H9 (cell line): ENCODE measurements at regions not wholly inside any gene's neighbourhood (a gene's known extent, or its start where the extent isn't known, plus 50 kb on each side); places are given as distances from the start of the nearest gene placed in this dataset.

Source experiments
- DNase-seq: peaks from one replicate; pipeline ENCODE4 v3.0.0-alpha.2; 2017
- H2AFZ ChIP-seq: one replicate; pipeline ENCODE4 v1.6.1; 2013; ENCODE audit warnings: mild to moderate bottlenecking, low read length, control low read depth, moderate library complexity
- H2AK5ac ChIP-seq: 2 replicates; pipeline ENCODE4 v1.6.1; 2013; ENCODE audit warnings: low read length, control low read depth, mixed read lengths; ENCODE audit not compliant: insufficient read length
- H2BK120ac ChIP-seq: one replicate; pipeline ENCODE4 v1.6.1; 2013; ENCODE audit warnings: low read depth, mild to moderate bottlenecking, low read length, control low read depth, inconsistent platforms; ENCODE audit not compliant: poor library complexity, severe bottlenecking
- H2BK12ac ChIP-seq: 2 replicates; pipeline ENCODE4 v1.6.1; 2013; ENCODE audit warnings: low read length, control low read depth, mixed read lengths, low read depth; ENCODE audit not compliant: insufficient read length
- H2BK15ac ChIP-seq: 2 replicates; pipeline ENCODE4 v1.6.1; 2013; ENCODE audit warnings: low read depth, low read length, control low read depth
- H2BK20ac ChIP-seq: one replicate; pipeline ENCODE4 v1.6.1; 2013; ENCODE audit warnings: low read depth, mild to moderate bottlenecking, low read length, control low read depth, inconsistent platforms; ENCODE audit not compliant: poor library complexity, severe bottlenecking
- H2BK5ac ChIP-seq: 2 replicates; pipeline ENCODE4 v1.6.1; 2013; ENCODE audit warnings: low read length, control low read depth, mixed read lengths; ENCODE audit not compliant: insufficient read length
- H3K14ac ChIP-seq: 2 replicates; pipeline ENCODE4 v1.6.1; 2013; ENCODE audit warnings: low read length, control low read depth; ENCODE audit not compliant: insufficient read depth
- H3K18ac ChIP-seq: 2 replicates; pipeline ENCODE4 v1.6.1; 2013; ENCODE audit warnings: low read depth, mild to moderate bottlenecking, mixed read lengths, low read length, control low read depth; ENCODE audit not compliant: insufficient read length
- H3K23ac ChIP-seq: 2 replicates; pipeline ENCODE4 v1.6.1; 2013; ENCODE audit warnings: low read length, control low read depth, mixed read lengths, low read depth; ENCODE audit not compliant: insufficient read length
- H3K23me2 ChIP-seq: 2 replicates; pipeline ENCODE4 v1.6.1; 2013; ENCODE audit warnings: low read depth, mild to moderate bottlenecking, mixed read lengths, low read length, control low read depth; ENCODE audit not compliant: insufficient read length, poor library complexity, severe bottlenecking
- H3K27ac ChIP-seq: 2 replicates; pipeline ENCODE4 v1.5.1; 2013; ENCODE audit warnings: low read length, control low read depth, mixed read lengths, low read depth; ENCODE audit not compliant: insufficient read length
- H3K27me3 ChIP-seq: 2 replicates; pipeline ENCODE4 v1.6.1; 2013; ENCODE audit warnings: low read length, control low read depth, inconsistent platforms; ENCODE audit not compliant: insufficient read depth
- H3K4ac ChIP-seq: 2 replicates; pipeline ENCODE4 v1.6.1; 2013; ENCODE audit warnings: low read depth, mild to moderate bottlenecking, control low read depth, inconsistent platforms, low read length, moderate library complexity
- H3K4me1 ChIP-seq: 2 replicates; pipeline ENCODE4 v1.6.1; 2013; ENCODE audit warnings: low read length, control low read depth, inconsistent platforms; ENCODE audit not compliant: insufficient read depth
- H3K4me2 ChIP-seq: 2 replicates; pipeline ENCODE4 v1.6.1; 2013; ENCODE audit warnings: low read length, control low read depth, mixed read lengths; ENCODE audit not compliant: insufficient read length, insufficient read depth
- H3K56ac ChIP-seq: 2 replicates; pipeline ENCODE4 v1.6.1; 2013; ENCODE audit warnings: low read depth, mild to moderate bottlenecking, mixed read lengths, low read length, control low read depth; ENCODE audit not compliant: insufficient read length
- H3K79me1 ChIP-seq: 2 replicates; pipeline ENCODE4 v1.6.1; 2013; ENCODE audit warnings: low read depth, mild to moderate bottlenecking, moderate library complexity, low read length, control low read depth, inconsistent platforms; ENCODE audit not compliant: insufficient read depth, poor library complexity, severe bottlenecking
- H3K79me2 ChIP-seq: 2 replicates; pipeline ENCODE4 v1.6.1; 2013; ENCODE audit warnings: low read length, control low read depth, inconsistent platforms; ENCODE audit not compliant: insufficient read depth
- H3K9ac ChIP-seq: 2 replicates; pipeline ENCODE4 v1.6.1; 2013; ENCODE audit warnings: low read length, control low read depth, mixed read lengths; ENCODE audit not compliant: insufficient read length; ENCODE audit errors: extremely low read depth
- H3K9me3 ChIP-seq: one replicate; pipeline ENCODE4 v1.6.1; 2013; ENCODE audit warnings: low read depth, low read length, inconsistent platforms; ENCODE audit not compliant: control insufficient read depth
- H3T11ph ChIP-seq: one replicate; pipeline ENCODE4 v1.6.1; 2013; ENCODE audit warnings: mild to moderate bottlenecking, low read length, control low read depth, inconsistent platforms
- H4K20me1 ChIP-seq: one replicate; pipeline ENCODE4 v1.6.1; 2013; ENCODE audit not compliant: control insufficient read depth, insufficient read length, insufficient read depth
- H4K5ac ChIP-seq: 2 replicates; pipeline ENCODE4 v1.6.1; 2013; ENCODE audit warnings: low read depth, mild to moderate bottlenecking, mixed read lengths, low read length, control low read depth; ENCODE audit not compliant: insufficient read length
- H4K8ac ChIP-seq: replicated peaks from 2 replicates; pipeline ENCODE4 v1.6.1; 2013; ENCODE audit warnings: low read length, control low read depth, mixed read lengths, low read depth; ENCODE audit not compliant: insufficient read length
- H4K91ac ChIP-seq: 2 replicates; pipeline ENCODE4 v1.6.1; 2013; ENCODE audit warnings: low read depth, mild to moderate bottlenecking, moderate library complexity, mixed read lengths, low read length, control low read depth; ENCODE audit not compliant: insufficient read length
- H3K27ac Mint-ChIP-seq, 3 experiments: 2 replicates in 2 of 3; 3 replicates in 1 of 3; pipeline ENCODE4 v1.8.0; 2020 to 2021; ENCODE audit warnings: mixed read lengths in 3 of 3, mild to moderate bottlenecking in 1 of 3, moderate library complexity in 1 of 3
- H3K27me3 Mint-ChIP-seq: 2 replicates; pipeline ENCODE4 v1.8.0; 2021; ENCODE audit warnings: low read depth, mild to moderate bottlenecking, moderate library complexity, mixed read lengths
- H3K36me3 Mint-ChIP-seq, 3 experiments: 2 replicates in 2 of 3; 3 replicates in 1 of 3; pipeline ENCODE4 v1.8.0; 2020 to 2021; ENCODE audit warnings: low read depth in 3 of 3, mixed read lengths in 3 of 3; ENCODE audit not compliant: insufficient read depth in 1 of 3
- H3K4me1 Mint-ChIP-seq, 2 experiments: 2 replicates each; pipeline ENCODE4 v1.8.0; 2020; ENCODE audit warnings: mixed read lengths in 2 of 2
- H3K4me3 Mint-ChIP-seq, 2 experiments: 2 replicates in 1 of 2; 3 replicates in 1 of 2; pipeline ENCODE4 v1.8.0; 2020 to 2021; ENCODE audit warnings: mild to moderate bottlenecking in 2 of 2, mixed read lengths in 2 of 2, moderate library complexity in 1 of 2
- H3K9me3 Mint-ChIP-seq, 2 experiments: 2 replicates in 1 of 2; 3 replicates in 1 of 2; pipeline ENCODE4 v1.8.0; 2020; ENCODE audit warnings: mild to moderate bottlenecking in 2 of 2, mixed read lengths in 2 of 2, moderate library complexity in 1 of 2
- CTCF ChIP-seq: fragments of 200-600 bp; sonication (generic); conservative IDR thresholded peaks from 3 replicates; pipeline ENCODE4 v1.8.0; 2021; ENCODE audit warnings: antibody characterized with exemption, mild to moderate bottlenecking
- WGBS: extraction: QIAGEN DNeasy Blood & Tissue Kit; methylation state at CpG from one replicate; pipeline ENCODE4 v1.1.7; 2013; ENCODE audit warnings: missing lambda C conversion rate, low lambda C conversion rate, mixed read lengths; ENCODE audit not compliant: insufficient read length; ENCODE audit errors: extremely low coverage; 5-methylcytosine and 5-hydroxymethylcytosine counted together

- H4K5ac ChIP-seq, result no peak overlapping the region
- DNase-seq, result no peak
- no peak overlapping the region for H2AK5ac ChIP-seq
- no peak overlapping the region for H3K4me2 ChIP-seq
- H2BK15ac ChIP-seq, result no peak overlapping the region
- no peaks in the 10 kb centered on the region for H3K79me1 ChIP-seq
- H3K4me1 Mint-ChIP-seq, result peaks cover 7% of the 10 kb centered on the region in 2 experiments
- no peaks in the 10 kb centered on the region for H3K9me3 ChIP-seq
- no peak overlapping the region for H3T11ph ChIP-seq
- TF ChIP-seq CTCF, result no peak
- no peak overlapping the region; a peak in 1 of 7 replicates for H3K27ac Mint-ChIP-seq
- no peaks in the 10 kb centered on the region for H3K9me3 Mint-ChIP-seq
- H3K23me2 ChIP-seq, result no peaks in the 10 kb centered on the region
- H3K4me1 ChIP-seq, result no peaks in the 10 kb centered on the region
- H3K4ac ChIP-seq, result no peak overlapping the region
- no peaks in the 10 kb centered on the region for H3K36me3 Mint-ChIP-seq
- H3K23ac ChIP-seq, result no peak overlapping the region
- H3K27ac ChIP-seq, result no peak overlapping the region
- H2BK12ac ChIP-seq, result no peak overlapping the region
- H3K4me3 Mint-ChIP-seq, result no peak overlapping the region
- H3K18ac ChIP-seq, result no peak overlapping the region
- no peaks in the 10 kb centered on the region for H3K27me3 ChIP-seq
- H4K91ac ChIP-seq, result no peak overlapping the region
- H2BK5ac ChIP-seq, result no peak overlapping the region
- H2BK20ac ChIP-seq, result no peak overlapping the region
- H3K27me3 Mint-ChIP-seq, result no peaks in the 10 kb centered on the region
- no peaks in the 10 kb centered on the region for H3K79me2 ChIP-seq
- no peak overlapping the region for H4K8ac ChIP-seq
- H3K14ac ChIP-seq, result no peak overlapping the region
- H3K9ac ChIP-seq, result no peak overlapping the region
- H3K56ac ChIP-seq, result no peak overlapping the region
- H4K20me1 ChIP-seq, result no peaks in the 10 kb centered on the region
- no peak overlapping the region for H2AFZ ChIP-seq
- H2BK120ac ChIP-seq, result no peak overlapping the region
- WGBS, result no CpG with 5 or more reads among the region's 3 CpGs
These were observed 84.9 kb upstream of the KCNK2 start for GRCh38 chr1:214997685-214998084.
